OCI-LY1 (cell line): ENCODE measurements at regions not wholly inside any gene's neighbourhood (a gene's known extent, or its start where the extent isn't known, plus 50 kb on each side); places are given as distances from the start of the nearest gene placed in this dataset.

Experiments
- H2AFZ ChIP-seq: fragments of 200-600 bp; sonication (generic), shearing (Covaris generic); 2 replicates; pipeline ENCODE4 v1.6.0; 2014; ENCODE audit warnings: antibody characterized with exemption, mild to moderate bottlenecking, low read length
- H3F3A ChIP-seq: fragments of 200-600 bp; sonication (generic), shearing (Covaris generic); 2 replicates; pipeline ENCODE4 v1.6.0; 2014; ENCODE audit warnings: mild to moderate bottlenecking, antibody characterized with exemption, low read length, moderate library complexity; ENCODE audit not compliant: insufficient read depth
- H3K27ac ChIP-seq: fragments of 200-600 bp; sonication (generic); 2 replicates; pipeline ENCODE4 v1.5.1; 2014; ENCODE audit warnings: low read length, mixed run types, mild to moderate bottlenecking, low read depth; ENCODE audit not compliant: poor library complexity, severe bottlenecking
- H3K27me3 ChIP-seq: fragments of 200-600 bp; sonication (generic); 2 replicates; pipeline ENCODE4 v1.6.0; 2014; ENCODE audit warnings: antibody characterized with exemption, mild to moderate bottlenecking, low read length, moderate library complexity; ENCODE audit not compliant: insufficient read depth
- H3K36me3 ChIP-seq: fragments of 200-600 bp; sonication (generic); 2 replicates; pipeline ENCODE4 v1.6.1; 2014; ENCODE audit warnings: mild to moderate bottlenecking, antibody characterized with exemption, low read length, moderate library complexity, mixed read lengths; ENCODE audit not compliant: insufficient read depth
- H3K4me1 ChIP-seq: fragments of 200-600 bp; sonication (generic); 2 replicates; pipeline ENCODE4 v1.5.1; 2014; ENCODE audit warnings: mild to moderate bottlenecking, low read length, moderate library complexity; ENCODE audit not compliant: insufficient read depth, severe bottlenecking
- H3K4me2 ChIP-seq: fragments of 200-600 bp; sonication (generic), shearing (Covaris generic); 2 replicates; pipeline ENCODE4 v1.6.1; 2014; ENCODE audit warnings: low read length
- H3K4me3 ChIP-seq: fragments of 200-600 bp; sonication (generic); 2 replicates; pipeline ENCODE4 v1.5.1; 2014; ENCODE audit warnings: low read length, low read depth, mild to moderate bottlenecking, mixed read lengths; ENCODE audit not compliant: poor library complexity, severe bottlenecking
- H3K79me2 ChIP-seq: fragments of 200-600 bp; shearing (Covaris generic); 2 replicates; pipeline ENCODE4 v1.6.1; 2016; ENCODE audit warnings: mixed run types, low read length, mixed read lengths; ENCODE audit not compliant: insufficient read depth
- H3K9ac ChIP-seq: fragments of 200-600 bp; sonication (generic), shearing (Covaris generic); 2 replicates; pipeline ENCODE4 v1.6.1; 2014; ENCODE audit warnings: mild to moderate bottlenecking, low read length, mixed read lengths
- H3K9me2 ChIP-seq: fragments of 200-600 bp; sonication (generic), shearing (Covaris generic); 2 replicates; pipeline ENCODE4 v1.6.1; 2014; ENCODE audit warnings: low read depth, mild to moderate bottlenecking, low read length, mixed read lengths
- H3K9me3 ChIP-seq: fragments of 200-600 bp; shearing (Covaris generic); 2 replicates; pipeline ENCODE4 v1.6.1; 2014; ENCODE audit warnings: low read length, mixed read lengths
- H4K20me1 ChIP-seq: fragments of 200-600 bp; sonication (generic), shearing (Covaris generic); 2 replicates; pipeline ENCODE4 v1.6.0; 2016; ENCODE audit warnings: mild to moderate bottlenecking, low read length; ENCODE audit not compliant: insufficient read depth
- CTCF ChIP-seq: fragments of 200-600 bp; sonication (generic), shearing (Covaris generic); IDR thresholded peaks from 2 replicates; pipeline ENCODE4 v1.5.1; 2017; ENCODE audit warnings: mild to moderate bottlenecking, antibody characterized with exemption, low read length, moderate library complexity, mixed read lengths
- EZH2 ChIP-seq: fragments of 200-600 bp; sonication (generic), shearing (Covaris generic); IDR thresholded peaks from 2 replicates; pipeline ENCODE4 v1.8.0; 2017; ENCODE audit warnings: borderline replicate concordance, mixed run types, mild to moderate bottlenecking, antibody characterized with exemption, low read length, moderate library complexity, mixed read lengths

GRCh38 chr1:191662746-191663145, 495.5 kb upstream of the RGS18 start:
- no peaks in the 10 kb centered on the region for H4K20me1 ChIP-seq
- no peak overlapping the region for H2AFZ ChIP-seq
- H3K4me1 ChIP-seq = no peaks in the 10 kb centered on the region
- no peaks in the 10 kb centered on the region for H3K9me2 ChIP-seq
- H3K4me2 ChIP-seq = no peak overlapping the region
- no peak overlapping the region for H3K27ac ChIP-seq
- H3K36me3 ChIP-seq = no peaks in the 10 kb centered on the region
- H3F3A ChIP-seq = no peaks in the 10 kb centered on the region
- H3K27me3 ChIP-seq = no peaks in the 10 kb centered on the region
- H3K79me2 ChIP-seq = no peaks in the 10 kb centered on the region
- no peaks in the 10 kb centered on the region for H3K9me3 ChIP-seq
- no peak overlapping the region for H3K9ac ChIP-seq
- no peak overlapping the region for H3K4me3 ChIP-seq
- TF ChIP-seq CTCF (no peak), EZH2 (no peak)

GRCh38 chr1:191668525-191668924, 489.7 kb upstream of the RGS18 start:
- Histone ChIP-seq H3K4me2 (no peak overlapping the region), H3K36me3 (no peaks in the 10 kb centered on the region), H3K9me2 (no peaks in the 10 kb centered on the region), H3K27me3 (no peaks in the 10 kb centered on the region), H3F3A (no peaks in the 10 kb centered on the region), H3K27ac (no peak overlapping the region), H2AFZ (no peak overlapping the region), H3K79me2 (no peaks in the 10 kb centered on the region), H3K4me1 (no peaks in the 10 kb centered on the region), H3K4me3 (no peak overlapping the region), H3K9ac (no peak overlapping the region), H3K9me3 (no peaks in the 10 kb centered on the region), H4K20me1 (no peaks in the 10 kb centered on the region)
- TF ChIP-seq CTCF = no peak
- no peak for TF ChIP-seq EZH2

GRCh38 chr1:191669629-191670028, 488.6 kb upstream of the RGS18 start:
- Histone ChIP-seq H2AFZ (no peak overlapping the region), H4K20me1 (no peaks in the 10 kb centered on the region), H3K9me2 (no peaks in the 10 kb centered on the region), H3K27me3 (no peaks in the 10 kb centered on the region), H3F3A (no peaks in the 10 kb centered on the region), H3K9ac (no peak overlapping the region), H3K27ac (no peak overlapping the region), H3K4me2 (no peak overlapping the region), H3K9me3 (no peaks in the 10 kb centered on the region), H3K36me3 (no peaks in the 10 kb centered on the region), H3K4me1 (no peaks in the 10 kb centered on the region), H3K79me2 (no peaks in the 10 kb centered on the region), H3K4me3 (no peak overlapping the region)
- TF ChIP-seq CTCF (no peak), EZH2 (no peak)
